ENCODE measurements at regions not wholly inside any gene's neighbourhood (a gene's known extent, or its start where the extent isn't known, plus 50 kb on each side); places are given as distances from the start of the nearest gene placed in this dataset.

DNA sequence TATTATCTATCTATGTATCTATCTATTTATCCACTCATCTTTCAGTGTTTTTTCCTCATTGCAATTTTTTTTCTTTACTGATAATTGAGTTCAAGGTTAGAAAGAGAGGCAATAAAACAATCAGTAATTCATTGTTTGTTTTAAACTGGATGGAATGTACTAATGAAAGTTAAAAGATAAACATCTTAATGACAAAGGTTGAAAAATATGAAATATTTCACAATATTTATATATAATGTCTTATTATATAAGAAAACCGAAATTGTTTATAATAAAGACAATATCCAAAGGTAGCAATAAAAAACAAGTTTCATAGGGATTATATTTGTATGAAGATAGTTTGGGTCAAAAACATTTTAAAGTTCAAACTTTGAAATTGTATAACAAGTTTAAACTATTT, 1015.5 kb upstream of the MIR17HG start:
- TF ChIP-seq, protein P1, sequence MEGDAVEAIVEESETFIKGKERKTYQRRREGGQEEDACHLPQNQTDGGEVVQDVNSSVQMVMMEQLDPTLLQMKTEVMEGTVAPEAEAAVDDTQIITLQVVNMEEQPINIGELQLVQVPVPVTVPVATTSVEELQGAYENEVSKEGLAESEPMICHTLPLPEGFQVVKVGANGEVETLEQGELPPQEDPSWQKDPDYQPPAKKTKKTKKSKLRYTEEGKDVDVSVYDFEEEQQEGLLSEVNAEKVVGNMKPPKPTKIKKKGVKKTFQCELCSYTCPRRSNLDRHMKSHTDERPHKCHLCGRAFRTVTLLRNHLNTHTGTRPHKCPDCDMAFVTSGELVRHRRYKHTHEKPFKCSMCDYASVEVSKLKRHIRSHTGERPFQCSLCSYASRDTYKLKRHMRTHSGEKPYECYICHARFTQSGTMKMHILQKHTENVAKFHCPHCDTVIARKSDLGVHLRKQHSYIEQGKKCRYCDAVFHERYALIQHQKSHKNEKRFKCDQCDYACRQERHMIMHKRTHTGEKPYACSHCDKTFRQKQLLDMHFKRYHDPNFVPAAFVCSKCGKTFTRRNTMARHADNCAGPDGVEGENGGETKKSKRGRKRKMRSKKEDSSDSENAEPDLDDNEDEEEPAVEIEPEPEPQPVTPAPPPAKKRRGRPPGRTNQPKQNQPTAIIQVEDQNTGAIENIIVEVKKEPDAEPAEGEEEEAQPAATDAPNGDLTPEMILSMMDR (IDR thresholded peaks at IDR 0.05; ENCODE audit: low read depth, low read length, poor library complexity, severe bottlenecking): no peak
- no peak for TF ChIP-seq EZH2phosphoT487 (IDR thresholded peaks at IDR 0.05; ENCODE audit: borderline replicate concordance, low read length)
